A549 (cell line): ENCODE measurements at regions not wholly inside any gene's neighbourhood (a gene's known extent, or its start where the extent isn't known, plus 50 kb on each side); places are given as distances from the start of the nearest gene placed in this dataset.

Experiments used
- ATAC-seq, 2 experiments: fragments of 200-7000 bp in 1 of 2; fragments of >200 bp in 1 of 2; cut with Nextera tagmentation in 1 of 2; cut with Tn5 transposase in 1 of 2; 3 replicates each; pipeline versions ENCODE4 v1.8.0 to v1.9.1; 2018 to 2020; ENCODE audit warnings: mild to moderate bottlenecking in 1 of 2, moderate library complexity in 1 of 2
- CTCF ChIA-PET: fragments of 300-600 bp; sonication (Branson Sonifier 250); formaldehyde crosslinking; extraction: SDS; loops from one replicate; lab custom pipeline; 2021; ENCODE audit warnings: antibody characterized with exemption, inconsistent platforms; lab: Yijun Ruan, JAX
- POLR2A ChIA-PET: fragments of 350-600 bp; formaldehyde crosslinking; extraction: SDS; loops from one replicate; lab custom pipeline; 2021; ENCODE audit warnings: antibody characterized with exemption, inconsistent platforms; lab: Yijun Ruan, JAX
- DNase-seq, 2 experiments: peaks; one replicate each; pipeline versions ENCODE4 v3.0.0 to v3.0.0-alpha.2; 2011 to 2016; ENCODE audit warnings: low read depth in 1 of 2, low spot score in 1 of 2
- FAIRE-seq: peaks from 2 replicates; lab custom pipeline; 2011; peaks lifted over from hg19 to GRCh38; lab: Jason Lieb, UNC
- H3K27ac ChIP-seq, 2 experiments: fragments of >200 bp; sonication (Bioruptor Twin); formaldehyde crosslinking; 3 replicates each; pipeline ENCODE4 v1.5.1; 2016 to 2017
- H3K4me1 ChIP-seq: fragments of >200 bp; sonication (Bioruptor Twin); formaldehyde crosslinking; 3 replicates; pipeline ENCODE4 v1.6.1; 2016
- H3K4me2 ChIP-seq: fragments of >200 bp; sonication (Bioruptor Twin); formaldehyde crosslinking; 3 replicates; pipeline ENCODE4 v1.6.1; 2016
- H3K4me3 ChIP-seq: fragments of >200 bp; sonication (Bioruptor Twin); formaldehyde crosslinking; 3 replicates; pipeline ENCODE4 v1.5.1; 2016
- H3K9me3 ChIP-seq: fragments of >200 bp; sonication (Bioruptor Twin); formaldehyde crosslinking; 3 replicates; pipeline ENCODE4 v1.6.1; 2016
- CBX2 ChIP-seq: fragments of 200-600 bp; sonication (generic); IDR thresholded peaks from 2 replicates; pipeline ENCODE4 v1.6.1; 2016; ENCODE audit warnings: low read depth, mild to moderate bottlenecking, borderline replicate concordance
- CEBPB ChIP-seq, 2 experiments: fragments of >200 bp in 1 of 2; sonication (Bioruptor Twin) in 1 of 2; formaldehyde crosslinking in 1 of 2; IDR thresholded peaks; 2 replicates each; pipeline ENCODE4 v1.6.1; 2012 to 2016
- CHD2 ChIP-seq: fragments of 150-350 bp; IDR thresholded peaks from 2 replicates; pipeline ENCODE4 v1.6.1; 2014; ENCODE audit warnings: low read length; ENCODE audit not compliant: partially characterized antibody
- EHF ChIP-seq: fragments of 250-450 bp; sonication (Bioruptor Pico); IDR thresholded peaks from 2 replicates; pipeline ENCODE4 v1.5.0; 2020; ENCODE audit warnings: mild to moderate bottlenecking
- EHMT2 ChIP-seq: fragments of 200-600 bp; sonication (generic); IDR thresholded peaks from 2 replicates; pipeline ENCODE4 v1.6.1; 2016; ENCODE audit warnings: antibody characterized with exemption, low read depth, mild to moderate bottlenecking, moderate library complexity
- GATA3 ChIP-seq: IDR thresholded peaks from 2 replicates; pipeline ENCODE4 v1.6.1; 2012; ENCODE audit warnings: borderline replicate concordance
- HDAC2 ChIP-seq: fragments of 200-600 bp; sonication (generic); IDR thresholded peaks from 2 replicates; pipeline ENCODE4 v1.6.1; 2016
- HOXA7 ChIP-seq: fragments of 250-450 bp; sonication (Bioruptor Pico); IDR thresholded peaks from 2 replicates; pipeline ENCODE4 v1.5.0; 2020; ENCODE audit warnings: mild to moderate bottlenecking, moderate library complexity
- HOXB13 ChIP-seq: fragments of 250-450 bp; sonication (Bioruptor Pico); IDR thresholded peaks from 2 replicates; pipeline ENCODE4 v1.5.0; 2020; ENCODE audit warnings: low read depth, mild to moderate bottlenecking, moderate library complexity
- MAFK ChIP-seq: fragments of 450-650 bp; IDR thresholded peaks from 2 replicates; pipeline ENCODE4 v1.6.1; 2014; ENCODE audit not compliant: partially characterized antibody
- MAZ ChIP-seq: fragments of 150-350 bp; IDR thresholded peaks from 2 replicates; pipeline ENCODE4 v1.6.1; 2014; ENCODE audit warnings: antibody characterized with exemption, low read depth, low read length, borderline replicate concordance
- NPAS2 ChIP-seq: fragments of 250-450 bp; sonication (Bioruptor Pico); IDR thresholded peaks from 2 replicates; pipeline ENCODE4 v1.8.0; 2022; ENCODE audit warnings: mild to moderate bottlenecking, moderate library complexity, borderline replicate concordance
- NR3C1 ChIP-seq: fragments of >200 bp; sonication (Bioruptor Twin); formaldehyde crosslinking; IDR thresholded peaks from 3 replicates; pipeline ENCODE4 v1.6.1; 2017
- PHF8 ChIP-seq: fragments of 200-600 bp; sonication (generic); IDR thresholded peaks from 2 replicates; pipeline ENCODE4 v1.6.1; 2016; ENCODE audit warnings: low read depth, mild to moderate bottlenecking, antibody characterized with exemption, moderate library complexity, borderline replicate concordance
- POLR2A ChIP-seq: IDR thresholded peaks from 2 replicates; pipeline ENCODE4 v1.6.1; 2012; ENCODE audit warnings: mild to moderate bottlenecking, low read length
- RNF2 ChIP-seq: fragments of 200-600 bp; sonication (generic); IDR thresholded peaks from 2 replicates; pipeline ENCODE4 v1.6.1; 2016; ENCODE audit warnings: low read depth, mild to moderate bottlenecking, antibody characterized with exemption, moderate library complexity, borderline replicate concordance
- TFCP2L1 ChIP-seq: fragments of 250-450 bp; sonication (Bioruptor Pico); IDR thresholded peaks from 2 replicates; pipeline ENCODE4 v1.5.0; 2021; ENCODE audit warnings: mild to moderate bottlenecking
- TP53 ChIP-seq: fragments of 250-450 bp; sonication (Bioruptor Pico); IDR thresholded peaks from 2 replicates; pipeline ENCODE4 v1.5.0; 2021; ENCODE audit warnings: mild to moderate bottlenecking, moderate library complexity
- ZNF302 ChIP-seq: fragments of 250-450 bp; sonication (Bioruptor Pico); IDR thresholded peaks from 2 replicates; pipeline ENCODE4 v1.9.0; 2021; ENCODE audit warnings: inconsistent platforms, mild to moderate bottlenecking, moderate library complexity
- ZSCAN20 ChIP-seq: fragments of 250-450 bp; sonication (Bioruptor Pico); IDR thresholded peaks from 2 replicates; pipeline ENCODE4 v1.8.0; 2022; ENCODE audit warnings: mild to moderate bottlenecking, moderate library complexity
- WGBS: methylation state at CpG from one replicate; pipeline ENCODE4 v1.1.6; 2017; ENCODE audit errors: missing lambda C conversion rate; 5-methylcytosine and 5-hydroxymethylcytosine counted together
- TF ChIP-seq, protein P1 (sequence below): IDR thresholded peaks from 2 replicates; pipeline ENCODE4 v1.6.1; 2012
- TF ChIP-seq, protein P2 (sequence below): fragments of 450-650 bp; IDR thresholded peaks from 2 replicates; pipeline ENCODE4 v1.6.1; 2014; ENCODE audit warnings: antibody characterized with exemption
- TF ChIP-seq, protein P3 (sequence below): fragments of 250-450 bp; sonication (Bioruptor Pico); IDR thresholded peaks from 2 replicates; pipeline ENCODE4 v1.5.0; 2020; ENCODE audit warnings: low read depth, mild to moderate bottlenecking, moderate library complexity
- TF ChIP-seq, protein P4 (sequence below): fragments of 200-600 bp; sonication (generic); IDR thresholded peaks from 2 replicates; pipeline ENCODE4 v1.6.1; 2016; ENCODE audit warnings: antibody characterized with exemption, mild to moderate bottlenecking, moderate library complexity
- TF ChIP-seq, protein P5 (sequence below): fragments of >200 bp; sonication (Bioruptor Twin); formaldehyde crosslinking; IDR thresholded peaks from 2 replicates; pipeline ENCODE4 v1.6.1; 2016

DNA sequence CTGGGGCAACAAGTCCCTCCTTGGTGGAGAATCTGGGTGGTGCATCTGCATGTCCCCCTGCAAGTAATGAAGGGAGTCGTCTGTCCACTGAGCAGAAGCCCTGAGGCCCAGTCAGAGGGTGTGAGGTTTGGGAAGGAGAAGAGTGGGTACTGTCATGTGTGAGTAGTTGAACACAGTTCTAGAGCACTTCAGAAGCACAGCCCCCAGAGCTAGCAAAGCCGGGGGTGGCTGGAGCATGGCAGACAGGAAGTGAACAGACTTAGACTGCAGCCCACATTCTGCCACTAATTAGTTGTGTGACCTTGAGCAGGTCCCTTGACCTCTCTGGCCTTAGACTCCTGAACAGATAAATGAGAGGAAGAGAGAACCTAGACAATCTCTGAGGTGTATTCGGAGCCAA lies 207.6 kb downstream of the UACA start:
- no peak for FAIRE-seq
- no peak for DNase-seq
- no peak overlapping the region for H3K27ac ChIP-seq
- ChIA-PET CTCF (interaction anchor here (0.8 to 4.5 kb wide), 4 partner anchors 10 to 1078 kb away, joined by 3 to 20 read pairs (median 9); no protein-coding TSS in a partner anchor), POLR2A (no interaction called here)
- no peak overlapping the region for H3K4me2 ChIP-seq
- H3K4me1 ChIP-seq = no peaks in the 10 kb centered on the region
- no peak for TF ChIP-seq EHF (CRISPR knock-in tag)
- TF ChIP-seq MAZ = no peak
- TF ChIP-seq, protein P1, sequence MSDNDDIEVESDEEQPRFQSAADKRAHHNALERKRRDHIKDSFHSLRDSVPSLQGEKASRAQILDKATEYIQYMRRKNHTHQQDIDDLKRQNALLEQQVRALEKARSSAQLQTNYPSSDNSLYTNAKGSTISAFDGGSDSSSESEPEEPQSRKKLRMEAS = no peak
- TF ChIP-seq ZNF302 (CRISPR knock-in tag) = no peak
- H3K9me3 ChIP-seq = no peaks in the 10 kb centered on the region
- H3K4me3 ChIP-seq = no peak overlapping the region
- 62% methylated on average over 3 of the region's 3 CpGs for WGBS
- ATAC-seq = no peak

DNA sequence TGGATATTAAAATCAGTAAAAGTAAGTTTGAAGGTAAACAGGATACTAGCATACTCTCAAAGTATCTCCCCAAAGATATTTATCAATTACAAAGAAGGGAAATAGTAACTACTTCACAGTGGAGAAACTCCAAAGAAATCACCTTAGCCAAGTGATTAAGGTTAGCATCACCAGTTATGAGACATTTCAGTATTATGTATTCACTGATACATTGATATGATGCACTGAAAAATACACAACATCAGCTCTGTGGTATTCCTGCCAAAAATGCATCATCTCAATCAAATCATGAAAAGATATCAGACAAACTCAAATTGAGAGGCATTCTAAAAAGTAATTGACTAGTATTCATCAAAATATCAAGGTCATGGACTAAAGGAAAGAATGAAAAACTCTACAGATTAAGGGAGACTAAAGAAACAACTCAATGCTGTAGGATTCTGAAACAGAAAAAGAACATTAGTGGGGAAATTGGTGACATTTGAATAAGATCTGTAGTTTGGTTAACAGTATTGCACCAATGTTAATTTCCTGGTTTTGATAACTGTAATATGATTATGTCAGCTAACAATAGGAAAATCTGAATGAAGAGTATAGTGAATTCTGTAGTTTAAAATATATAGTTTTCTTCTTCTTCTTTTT lies 215.4 kb downstream of the UACA start:
- Histone ChIP-seq H3K27ac (no peak overlapping the region), H3K4me1 (no peaks in the 10 kb centered on the region), H3K4me3 (no peak overlapping the region), H3K4me2 (no peak overlapping the region), H3K9me3 (no peaks in the 10 kb centered on the region)
- peak; percentile 93 for FAIRE-seq
- DNase-seq = no peak
- ChIA-PET POLR2A (no interaction called here), CTCF (interaction anchor here (0.7 to 1.2 kb wide), 2 partner anchors 11 to 18 kb away, joined by 3 to 4 read pairs; no protein-coding TSS in a partner anchor)
- ATAC-seq = no peak
- TF ChIP-seq HOXB13 (CRISPR knock-in tag) (no peak), ZNF302 (CRISPR knock-in tag) (no peak), TFCP2L1 (CRISPR knock-in tag) (no peak), TP53 (CRISPR knock-in tag) (no peak), MAFK (no peak), POLR2A (no peak), RNF2 (no peak), ZSCAN20 (CRISPR knock-in tag) (no peak), PHF8 (no peak), CEBPB (IDR thresholded peaks at IDR 0.05) (no peak), EHMT2 (no peak), GATA3 (no peak), CHD2 (no peak), NR3C1 (no peak)
- TF ChIP-seq, protein P2, sequence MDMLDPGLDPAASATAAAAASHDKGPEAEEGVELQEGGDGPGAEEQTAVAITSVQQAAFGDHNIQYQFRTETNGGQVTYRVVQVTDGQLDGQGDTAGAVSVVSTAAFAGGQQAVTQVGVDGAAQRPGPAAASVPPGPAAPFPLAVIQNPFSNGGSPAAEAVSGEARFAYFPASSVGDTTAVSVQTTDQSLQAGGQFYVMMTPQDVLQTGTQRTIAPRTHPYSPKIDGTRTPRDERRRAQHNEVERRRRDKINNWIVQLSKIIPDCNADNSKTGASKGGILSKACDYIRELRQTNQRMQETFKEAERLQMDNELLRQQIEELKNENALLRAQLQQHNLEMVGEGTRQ = no peak
- TF ChIP-seq, protein P3, sequence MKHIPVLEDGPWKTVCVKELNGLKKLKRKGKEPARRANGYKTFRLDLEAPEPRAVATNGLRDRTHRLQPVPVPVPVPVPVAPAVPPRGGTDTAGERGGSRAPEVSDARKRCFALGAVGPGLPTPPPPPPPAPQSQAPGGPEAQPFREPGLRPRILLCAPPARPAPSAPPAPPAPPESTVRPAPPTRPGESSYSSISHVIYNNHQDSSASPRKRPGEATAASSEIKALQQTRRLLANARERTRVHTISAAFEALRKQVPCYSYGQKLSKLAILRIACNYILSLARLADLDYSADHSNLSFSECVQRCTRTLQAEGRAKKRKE (CRISPR knock-in tag) = no peak
- TF ChIP-seq, all 56 proteins: peak for 0

DNA sequence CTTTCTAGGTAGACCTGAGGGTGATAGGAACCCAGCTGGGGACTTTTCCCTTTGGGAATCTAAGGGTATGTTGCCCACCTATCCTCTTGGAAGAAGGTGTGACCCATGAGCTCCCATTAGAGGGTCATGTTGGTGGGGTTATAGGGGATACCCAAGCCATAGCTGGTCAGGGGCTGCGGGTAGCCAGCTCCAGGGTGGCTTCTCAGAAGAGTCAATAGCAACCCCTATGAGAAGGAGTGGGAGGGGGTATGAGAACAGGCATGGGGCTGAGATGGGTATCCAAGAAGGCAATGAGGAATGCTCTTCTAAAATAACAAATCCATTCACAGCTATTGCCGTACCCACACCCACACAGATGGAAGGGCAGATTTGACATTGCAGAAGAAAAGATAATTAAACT lies 217.8 kb downstream of the UACA start:
- H3K4me2 ChIP-seq = no peak overlapping the region
- H3K4me3 ChIP-seq = no peak overlapping the region
- WGBS = 90% methylated on average over 2 of the region's 2 CpGs
- CTCF ChIA-PET = interaction anchor here (1.1 to 1.5 kb wide), 5 partner anchors 9 to 1070 kb away, joined by 3 read pairs; no protein-coding TSS in a partner anchor
- DNase-seq (no peak), FAIRE-seq (no peak), ATAC-seq (no peak)
- TF ChIP-seq, protein P4, sequence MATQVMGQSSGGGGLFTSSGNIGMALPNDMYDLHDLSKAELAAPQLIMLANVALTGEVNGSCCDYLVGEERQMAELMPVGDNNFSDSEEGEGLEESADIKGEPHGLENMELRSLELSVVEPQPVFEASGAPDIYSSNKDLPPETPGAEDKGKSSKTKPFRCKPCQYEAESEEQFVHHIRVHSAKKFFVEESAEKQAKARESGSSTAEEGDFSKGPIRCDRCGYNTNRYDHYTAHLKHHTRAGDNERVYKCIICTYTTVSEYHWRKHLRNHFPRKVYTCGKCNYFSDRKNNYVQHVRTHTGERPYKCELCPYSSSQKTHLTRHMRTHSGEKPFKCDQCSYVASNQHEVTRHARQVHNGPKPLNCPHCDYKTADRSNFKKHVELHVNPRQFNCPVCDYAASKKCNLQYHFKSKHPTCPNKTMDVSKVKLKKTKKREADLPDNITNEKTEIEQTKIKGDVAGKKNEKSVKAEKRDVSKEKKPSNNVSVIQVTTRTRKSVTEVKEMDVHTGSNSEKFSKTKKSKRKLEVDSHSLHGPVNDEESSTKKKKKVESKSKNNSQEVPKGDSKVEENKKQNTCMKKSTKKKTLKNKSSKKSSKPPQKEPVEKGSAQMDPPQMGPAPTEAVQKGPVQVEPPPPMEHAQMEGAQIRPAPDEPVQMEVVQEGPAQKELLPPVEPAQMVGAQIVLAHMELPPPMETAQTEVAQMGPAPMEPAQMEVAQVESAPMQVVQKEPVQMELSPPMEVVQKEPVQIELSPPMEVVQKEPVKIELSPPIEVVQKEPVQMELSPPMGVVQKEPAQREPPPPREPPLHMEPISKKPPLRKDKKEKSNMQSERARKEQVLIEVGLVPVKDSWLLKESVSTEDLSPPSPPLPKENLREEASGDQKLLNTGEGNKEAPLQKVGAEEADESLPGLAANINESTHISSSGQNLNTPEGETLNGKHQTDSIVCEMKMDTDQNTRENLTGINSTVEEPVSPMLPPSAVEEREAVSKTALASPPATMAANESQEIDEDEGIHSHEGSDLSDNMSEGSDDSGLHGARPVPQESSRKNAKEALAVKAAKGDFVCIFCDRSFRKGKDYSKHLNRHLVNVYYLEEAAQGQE = no peak
- TF ChIP-seq CEBPB (IDR thresholded peaks at IDR 0.05) = no peak
- no peak for TF ChIP-seq CBX2
- no peak for TF ChIP-seq MAZ
- no peak for TF ChIP-seq EHF (CRISPR knock-in tag)
- TF ChIP-seq, protein P1 = no peak
- TF ChIP-seq RNF2 = no peak
- no peak for TF ChIP-seq GATA3
- no peak for TF ChIP-seq HDAC2
- no peak for TF ChIP-seq HOXA7 (CRISPR knock-in tag)
- TF ChIP-seq, protein P5, sequence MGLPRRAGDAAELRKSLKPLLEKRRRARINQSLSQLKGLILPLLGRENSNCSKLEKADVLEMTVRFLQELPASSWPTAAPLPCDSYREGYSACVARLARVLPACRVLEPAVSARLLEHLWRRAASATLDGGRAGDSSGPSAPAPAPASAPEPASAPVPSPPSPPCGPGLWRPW = no peak
- TF ChIP-seq NPAS2 (CRISPR knock-in tag) = no peak
- no peak overlapping the region for H3K27ac ChIP-seq
- POLR2A ChIA-PET = no interaction called here
- no peaks in the 10 kb centered on the region for H3K4me1 ChIP-seq
- H3K9me3 ChIP-seq = no peaks in the 10 kb centered on the region
